ENCODE measurements at regions not wholly inside any gene's neighbourhood (a gene's known extent, or its start where the extent isn't known, plus 50 kb on each side); places are given as distances from the start of the nearest gene placed in this dataset.

- TF ChIP-seq CTCF (conservative IDR thresholded peaks at IDR 0.05 in 1 of 2, IDR thresholded peaks at IDR 0.05 in 1 of 2; ENCODE audit: extremely low read depth in 1 of 2, insufficient read depth in 1 of 2, low read depth in 1 of 2, low read length in 2 of 2) (no peak), EZH2 (IDR thresholded peaks at IDR 0.05; ENCODE audit: borderline replicate concordance, low read length) (no peak)
Observed at GRCh38 chr16:60991886-60992285, 1044.4 kb downstream of the CDH8 start.
